SK-N-MC (cell line): ENCODE measurements at regions not wholly inside any gene's neighbourhood (a gene's known extent, or its start where the extent isn't known, plus 50 kb on each side); places are given as distances from the start of the nearest gene placed in this dataset.

Experiments
- DNase-seq: peaks from one replicate; pipeline ENCODE4 v3.0.0-alpha.2; 2011; ENCODE audit warnings: low read depth, low spot score
- H3K27ac ChIP-seq: fragments of 200-600 bp; sonication (generic); 2 replicates; pipeline ENCODE4 v1.5.1; 2016; ENCODE audit warnings: mixed run types
- H3K36me3 ChIP-seq: fragments of 200-600 bp; sonication (generic); 2 replicates; pipeline ENCODE4 v1.6.1; 2017; ENCODE audit warnings: antibody characterized with exemption, low read length, mixed read lengths; ENCODE audit not compliant: insufficient read depth
- H3K4me3 ChIP-seq: fragments of 200-600 bp; sonication (generic); 2 replicates; pipeline ENCODE4 v1.5.1; 2016
- H3K9ac ChIP-seq: fragments of 200-600 bp; sonication (generic); 2 replicates; pipeline ENCODE4 v1.8.0; 2017; ENCODE audit warnings: mixed run types, mixed read lengths; ENCODE audit not compliant: insufficient read length
- H3K9me3 ChIP-seq: fragments of 200-600 bp; sonication (generic); 2 replicates; pipeline ENCODE4 v1.6.1; 2017; ENCODE audit warnings: low read depth, mild to moderate bottlenecking, antibody characterized with exemption, low read length, moderate library complexity, mixed read lengths
- EZH2 ChIP-seq: fragments of 200-600 bp; sonication (generic); IDR thresholded peaks from one replicate; pipeline ENCODE4 v1.6.1; 2017; ENCODE audit warnings: antibody characterized with exemption
- FOXP2 ChIP-seq: optimal IDR thresholded peaks from 2 replicates; pipeline ENCODE3; 2011; ENCODE audit warnings: mild to moderate bottlenecking, moderate library complexity; ENCODE audit not compliant: insufficient read depth; ENCODE audit errors: extremely low read length, control extremely low read depth
- POLR2AphosphoS5 ChIP-seq: IDR thresholded peaks from 2 replicates; pipeline ENCODE4 v1.6.1; 2012; ENCODE audit warnings: mild to moderate bottlenecking, low read depth, low read length, borderline replicate concordance

DNA sequence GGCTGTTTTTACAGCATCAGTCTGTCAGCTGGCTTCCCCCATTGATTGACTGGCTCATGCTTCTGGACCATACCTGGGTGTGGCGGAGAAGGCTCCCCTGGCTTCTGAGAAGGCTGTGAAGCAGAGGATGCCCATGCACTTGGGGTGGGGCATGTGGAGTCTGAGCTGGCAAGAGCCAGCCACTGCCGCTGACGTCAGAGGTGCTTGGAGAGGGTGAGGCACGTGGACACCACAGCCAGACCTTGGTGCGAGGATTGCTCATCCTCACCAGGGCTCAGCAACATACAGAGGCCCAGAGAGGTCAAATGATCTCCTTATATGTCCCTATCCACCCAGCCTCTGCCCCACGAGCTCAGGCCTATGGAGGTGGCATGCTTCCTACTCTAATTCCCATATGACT, 211.2 kb upstream of the PMEPA1 start:
- no peak for DNase-seq
- no peak overlapping the region for H3K27ac ChIP-seq
- H3K9ac ChIP-seq: no peak overlapping the region
- no peaks in the 10 kb centered on the region for H3K9me3 ChIP-seq
- no peaks in the 10 kb centered on the region for H3K36me3 ChIP-seq
- no peak for TF ChIP-seq EZH2
- TF ChIP-seq POLR2AphosphoS5: no peak
- no peak for TF ChIP-seq FOXP2
- H3K4me3 ChIP-seq: no peak overlapping the region

DNA sequence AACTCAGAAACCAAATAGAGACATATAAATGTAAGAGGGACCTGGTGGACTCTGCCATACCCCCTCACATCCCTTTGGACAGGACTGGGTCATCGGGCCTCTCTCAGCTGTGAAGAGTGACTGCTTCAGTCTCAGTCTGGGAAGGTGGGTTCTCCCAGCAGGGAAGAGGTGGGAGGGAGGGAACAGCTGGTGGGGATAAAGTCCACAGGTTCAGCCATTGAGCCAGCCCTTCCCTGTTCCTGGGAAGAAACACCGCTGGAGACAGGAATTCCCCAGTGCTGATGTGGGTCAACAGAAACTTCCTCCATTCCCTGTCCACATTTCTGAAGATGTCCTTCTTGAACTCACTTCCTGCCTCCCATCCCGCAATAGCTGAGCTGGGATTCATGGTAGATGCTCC, 209.2 kb upstream of the PMEPA1 start:
- no peak overlapping the region for H3K27ac ChIP-seq
- DNase-seq: no peak
- H3K9me3 ChIP-seq: no peaks in the 10 kb centered on the region
- no peaks in the 10 kb centered on the region for H3K36me3 ChIP-seq
- TF ChIP-seq EZH2 (no peak), POLR2AphosphoS5 (no peak), FOXP2 (no peak)
- H3K4me3 ChIP-seq: no peak overlapping the region
- no peak overlapping the region for H3K9ac ChIP-seq

DNA sequence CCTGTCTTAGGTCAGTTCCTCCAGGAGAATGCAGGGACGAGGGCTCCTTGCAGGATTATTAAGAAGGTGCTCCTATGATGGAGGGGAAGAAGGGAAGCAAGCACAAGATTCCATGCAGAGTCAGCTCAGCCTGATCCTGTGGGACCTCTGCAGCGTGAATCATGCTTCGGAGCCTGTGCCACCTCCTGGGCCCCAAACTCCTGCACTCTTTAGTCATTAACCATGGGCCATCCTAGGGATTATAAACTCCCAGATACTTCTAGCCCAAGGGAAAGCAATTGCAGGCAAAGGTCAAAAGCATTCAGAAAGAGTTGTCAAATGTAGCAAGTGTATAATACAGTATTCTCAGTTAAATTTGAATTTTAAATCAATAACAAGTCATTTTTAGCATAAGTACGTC, 208.7 kb upstream of the PMEPA1 start:
- no peak overlapping the region for H3K9ac ChIP-seq
- H3K36me3 ChIP-seq: no peaks in the 10 kb centered on the region
- no peak for DNase-seq
- H3K27ac ChIP-seq: no peak overlapping the region
- TF ChIP-seq POLR2AphosphoS5: no peak
- TF ChIP-seq FOXP2: no peak
- TF ChIP-seq EZH2: no peak
- no peak overlapping the region for H3K4me3 ChIP-seq
- no peaks in the 10 kb centered on the region for H3K9me3 ChIP-seq

DNA sequence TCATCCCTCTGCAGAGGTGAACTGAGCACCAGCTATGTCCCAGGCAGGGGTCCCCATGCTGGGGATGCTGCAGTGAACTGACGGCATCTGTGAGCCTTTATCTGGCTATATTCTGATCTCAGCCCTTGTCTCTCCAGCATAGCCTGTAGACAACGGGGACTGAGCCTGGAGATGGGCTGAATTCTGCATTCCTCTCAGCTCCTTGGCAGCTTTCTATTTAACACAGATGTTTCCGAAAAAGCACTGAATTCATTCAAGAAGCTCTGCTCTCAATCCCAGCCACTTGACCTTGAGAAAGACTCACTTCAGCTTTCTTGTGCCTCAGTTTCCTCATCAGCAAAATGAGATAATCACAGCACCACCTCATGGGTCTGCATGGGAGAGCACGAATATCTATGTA, 204.4 kb upstream of the PMEPA1 start:
- DNase-seq: no peak
- Histone ChIP-seq H3K9me3 (no peaks in the 10 kb centered on the region), H3K9ac (no peak overlapping the region), H3K36me3 (no peaks in the 10 kb centered on the region), H3K4me3 (no peak overlapping the region), H3K27ac (no peak overlapping the region)
- TF ChIP-seq EZH2: no peak
- TF ChIP-seq FOXP2: no peak
- TF ChIP-seq POLR2AphosphoS5: no peak

DNA sequence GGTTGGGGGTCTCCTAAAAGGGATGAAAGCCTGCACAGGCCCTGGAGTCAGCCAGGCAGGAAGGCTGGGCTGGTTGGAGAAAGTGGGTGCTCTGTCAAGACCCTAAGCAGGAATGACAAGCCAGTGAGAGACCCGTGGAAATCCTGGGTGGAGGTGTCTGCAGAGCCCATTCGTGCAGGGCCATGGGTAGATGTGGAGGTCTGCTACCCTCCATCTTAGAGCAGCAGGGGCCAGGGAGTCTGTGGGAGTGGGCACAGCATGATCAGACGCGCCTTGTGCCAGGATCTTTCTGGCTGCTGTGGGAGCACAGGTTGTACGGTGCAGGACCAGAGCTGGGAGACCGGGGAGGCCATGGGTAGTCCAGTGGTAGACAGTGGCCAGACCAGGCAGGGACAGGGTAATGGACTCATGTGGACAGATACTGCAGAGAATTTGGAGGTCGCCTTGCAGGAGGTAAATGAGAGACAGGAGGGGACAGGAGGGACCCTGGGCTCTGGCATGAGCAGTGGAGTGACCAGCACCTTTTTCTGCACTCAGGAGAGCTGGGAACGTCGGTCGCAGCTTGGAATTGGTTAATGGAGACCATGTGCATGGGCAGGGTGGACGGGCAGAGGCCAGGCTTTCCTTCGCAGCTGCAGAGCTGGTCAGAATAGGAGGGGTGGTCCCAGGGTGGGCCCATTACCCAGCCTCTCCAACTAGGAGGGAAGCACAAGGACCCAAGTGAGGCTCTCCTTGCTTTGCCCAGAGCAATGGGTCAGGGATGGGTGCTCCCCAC, 203.5 kb upstream of the PMEPA1 start:
- Histone ChIP-seq H3K9me3 (no peaks in the 10 kb centered on the region), H3K9ac (no peak overlapping the region), H3K27ac (no peak overlapping the region), H3K4me3 (no peak overlapping the region), H3K36me3 (no peaks in the 10 kb centered on the region)
- TF ChIP-seq EZH2 (no peak), POLR2AphosphoS5 (no peak), FOXP2 (no peak)
- no peak for DNase-seq

DNA sequence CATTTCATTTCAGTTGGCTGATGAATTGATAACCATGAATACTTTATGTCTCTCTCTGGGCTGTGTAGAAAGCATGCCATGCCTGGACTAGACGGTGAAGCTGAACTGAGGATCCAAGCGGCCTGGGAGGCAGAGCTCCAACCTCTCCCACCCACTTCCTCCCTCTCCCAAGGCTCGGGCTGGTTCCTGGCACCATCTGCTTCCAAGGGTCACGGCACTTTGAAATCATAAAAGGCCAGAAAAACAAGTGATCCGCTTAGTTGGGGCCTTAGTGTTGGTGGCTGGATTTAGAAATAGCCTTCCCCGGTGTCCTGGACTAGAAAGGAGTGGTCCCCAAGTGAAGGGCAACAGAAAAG, 202.4 kb upstream of the PMEPA1 start:
- Histone ChIP-seq H3K36me3 (no peaks in the 10 kb centered on the region), H3K9ac (no peak overlapping the region), H3K27ac (no peak overlapping the region), H3K9me3 (no peaks in the 10 kb centered on the region), H3K4me3 (no peak overlapping the region)
- no peak for DNase-seq
- TF ChIP-seq POLR2AphosphoS5 (no peak), EZH2 (no peak), FOXP2 (no peak)

DNA sequence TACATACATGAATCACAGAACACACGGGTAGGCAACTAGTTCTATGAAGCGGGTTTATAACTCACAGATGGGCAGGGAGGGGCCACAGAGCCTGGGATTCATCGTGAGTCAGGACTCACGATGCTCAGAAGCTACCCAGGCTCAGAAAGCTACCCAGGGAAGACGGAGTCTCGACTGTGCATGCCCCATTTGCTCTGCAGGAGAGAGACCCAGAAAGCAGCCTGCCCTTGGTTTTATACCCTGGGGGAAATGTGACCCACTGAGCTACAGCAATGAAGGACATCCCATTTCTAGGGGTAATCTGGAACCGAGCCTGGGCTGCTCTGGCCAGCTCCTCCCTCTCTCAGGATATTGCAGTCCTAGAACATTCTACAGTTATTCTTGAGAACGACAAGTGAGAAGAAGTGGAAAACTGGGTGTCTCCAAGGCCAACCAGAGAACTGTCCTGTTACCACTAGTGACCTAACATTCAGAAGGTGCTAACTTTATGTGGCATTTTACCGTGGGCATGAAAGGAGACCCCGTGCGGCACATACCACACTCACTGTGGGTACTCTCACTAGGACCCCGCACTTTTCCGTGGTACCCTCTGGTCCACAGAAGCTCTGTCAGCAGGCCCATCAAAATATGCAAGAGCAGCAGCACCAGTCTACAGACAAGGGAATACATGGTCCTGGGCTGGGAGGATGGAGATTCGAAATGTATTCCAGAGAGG, 201.9 kb upstream of the PMEPA1 start:
- H3K9ac ChIP-seq: no peak overlapping the region
- H3K9me3 ChIP-seq: no peaks in the 10 kb centered on the region
- peak overlapping the region; percentile 45 for H3K27ac ChIP-seq
- H3K4me3 ChIP-seq: no peak overlapping the region
- peak; percentile 28 for DNase-seq
- H3K36me3 ChIP-seq: no peaks in the 10 kb centered on the region
- no peak for TF ChIP-seq FOXP2
- no peak for TF ChIP-seq EZH2
- TF ChIP-seq POLR2AphosphoS5: no peak

DNA sequence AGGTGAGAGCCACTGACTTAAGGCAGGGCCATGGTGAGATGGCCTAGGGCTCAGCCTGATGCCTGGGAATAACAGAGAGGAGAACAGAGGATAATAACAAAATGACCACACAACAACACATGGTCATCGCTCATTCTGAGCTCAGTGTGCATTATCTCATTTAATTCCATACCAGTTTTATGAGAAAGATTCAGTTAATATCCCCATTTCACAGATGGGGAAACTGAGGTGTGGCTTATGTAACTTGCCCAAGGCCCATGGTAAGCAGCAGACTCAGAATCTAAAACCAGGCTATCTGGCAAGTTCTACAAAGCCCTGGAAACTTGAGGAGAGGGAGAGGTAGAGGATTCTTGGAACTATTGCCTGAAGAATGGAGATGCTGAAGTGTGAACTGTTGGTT, 200.9 kb upstream of the PMEPA1 start:
- no peaks in the 10 kb centered on the region for H3K36me3 ChIP-seq
- DNase-seq: no peak
- no peaks in the 10 kb centered on the region for H3K9me3 ChIP-seq
- no peak overlapping the region for H3K9ac ChIP-seq
- no peak for TF ChIP-seq FOXP2
- no peak for TF ChIP-seq POLR2AphosphoS5
- TF ChIP-seq EZH2: no peak
- no peak overlapping the region for H3K4me3 ChIP-seq
- peak overlapping the region; percentile 48 for H3K27ac ChIP-seq
